ENCODE measurements at regions not wholly inside any gene's neighbourhood (a gene's known extent, or its start where the extent isn't known, plus 50 kb on each side); places are given as distances from the start of the nearest gene placed in this dataset.
A peak's percentile ranks its signal among the peaks of the same experiment; 100 is the strongest.

- ATAC-seq (no peak), FAIRE-seq (no peak), DNase-seq (peak in 2 of 6 donors; percentile 0 to 37)
- Histone ChIP-seq H3K27ac (no peak overlapping the region), H3K27me3 (no peaks in the 10 kb centered on the region), H3K36me3 (no peaks in the 10 kb centered on the region), H3K4me3 (no peak overlapping the region), H3K4me1 (no peaks in the 10 kb centered on the region), H3K9me3 (no peaks in the 10 kb centered on the region)
- TF ChIP-seq CTCF (IDR thresholded peaks at IDR 0.05): no peak
- WGBS, 2 donors: 44 to 50% methylated on average over 12 of the region's 12 CpGs
- intact Hi-C loops (cut with DNase I): no loop called here
Measured at GRCh38 chr4:8727131-8727530, 134.6 kb downstream of the CPZ start.

- Histone ChIP-seq H3K4me1 (no peaks in the 10 kb centered on the region), H3K9me3 (no peaks in the 10 kb centered on the region), H3K36me3 (no peaks in the 10 kb centered on the region), H3K4me3 (no peak overlapping the region), H3K27ac (no peak overlapping the region), H3K27me3 (no peaks in the 10 kb centered on the region)
- DNase-seq (peak in 3 of 6 donors; percentile 4 to 44 (median 5)), ATAC-seq (no peak), FAIRE-seq (no peak)
- WGBS, 2 donors: 26 to 35% methylated on average over 9 of the region's 9 CpGs
- intact Hi-C loops (cut with DNase I): no loop called here
- TF ChIP-seq CTCF (IDR thresholded peaks at IDR 0.05): no peak
Measured at GRCh38 chr4:8726344-8726851, 133.8 kb downstream of the CPZ start.

- Histone ChIP-seq H3K9me3 (no peaks in the 10 kb centered on the region), H3K4me1 (no peaks in the 10 kb centered on the region), H3K36me3 (no peaks in the 10 kb centered on the region), H3K4me3 (no peak overlapping the region), H3K27ac (no peak overlapping the region), H3K27me3 (no peaks in the 10 kb centered on the region)
- intact Hi-C loops (cut with DNase I): no loop called here
- WGBS, 2 donors: 40 to 51% methylated on average over 10 of the region's 10 CpGs
- DNase-seq (peak in 2 of 6 donors; percentile 3 to 35), ATAC-seq (no peak), FAIRE-seq (no peak)
- TF ChIP-seq CTCF (IDR thresholded peaks at IDR 0.05): no peak
Measured at GRCh38 chr4:8725845-8726244, 133.3 kb downstream of the CPZ start.

DNA sequence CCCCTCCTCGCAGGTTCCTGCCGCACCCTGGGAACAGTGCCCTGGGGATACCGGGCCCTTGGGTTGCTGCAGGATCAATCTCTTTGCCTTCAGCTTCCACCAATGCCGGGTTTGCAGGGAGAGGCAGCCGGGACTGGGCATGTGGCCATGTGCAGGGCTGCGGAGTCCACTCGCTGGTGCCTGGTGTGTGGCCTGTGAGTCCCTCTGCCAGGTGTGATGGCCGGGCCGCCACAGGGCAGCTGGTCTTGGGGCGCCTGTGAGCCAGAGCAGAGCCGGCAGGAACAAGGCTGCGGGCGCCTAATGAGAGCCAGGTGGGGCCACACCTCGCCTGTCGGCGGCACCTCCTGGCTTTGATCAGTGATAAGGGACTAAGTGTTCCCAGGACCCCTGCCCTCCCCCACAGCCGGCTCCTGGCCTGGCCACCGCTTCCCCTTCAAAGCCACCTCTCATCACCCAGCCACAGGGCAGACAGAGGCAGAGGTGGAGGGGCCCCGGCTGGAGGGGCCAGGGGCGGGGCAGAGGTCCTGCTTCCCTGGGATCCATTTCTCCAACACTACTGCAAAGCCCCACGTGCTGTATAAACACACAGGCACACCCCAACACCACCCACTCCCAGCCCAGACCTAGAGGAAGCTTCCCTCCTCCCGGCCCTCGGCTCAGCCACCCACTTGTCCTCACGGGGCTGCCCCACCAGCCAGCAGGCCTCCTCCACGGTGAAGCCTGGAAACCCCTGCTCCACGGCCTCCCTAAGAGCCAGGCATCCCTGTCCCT, 132.7 kb downstream of the CPZ start:
- intact Hi-C loops (cut with DNase I): no loop called here
- Histone ChIP-seq H3K27ac (no peak overlapping the region), H3K9me3 (no peaks in the 10 kb centered on the region), H3K36me3 (no peaks in the 10 kb centered on the region), H3K4me1 (no peaks in the 10 kb centered on the region), H3K27me3 (no peaks in the 10 kb centered on the region), H3K4me3 (no peak overlapping the region)
- 7 to 9% methylated on average over 26 of the region's 26 CpGs for WGBS, 2 donors
- ATAC-seq: peak in 2 of 4 donors; percentile 16 to 29
- FAIRE-seq: no peak
- TF ChIP-seq CTCF (IDR thresholded peaks at IDR 0.05): no peak
- peak in 2 of 6 donors; percentile 56 to 74 for DNase-seq

DNA sequence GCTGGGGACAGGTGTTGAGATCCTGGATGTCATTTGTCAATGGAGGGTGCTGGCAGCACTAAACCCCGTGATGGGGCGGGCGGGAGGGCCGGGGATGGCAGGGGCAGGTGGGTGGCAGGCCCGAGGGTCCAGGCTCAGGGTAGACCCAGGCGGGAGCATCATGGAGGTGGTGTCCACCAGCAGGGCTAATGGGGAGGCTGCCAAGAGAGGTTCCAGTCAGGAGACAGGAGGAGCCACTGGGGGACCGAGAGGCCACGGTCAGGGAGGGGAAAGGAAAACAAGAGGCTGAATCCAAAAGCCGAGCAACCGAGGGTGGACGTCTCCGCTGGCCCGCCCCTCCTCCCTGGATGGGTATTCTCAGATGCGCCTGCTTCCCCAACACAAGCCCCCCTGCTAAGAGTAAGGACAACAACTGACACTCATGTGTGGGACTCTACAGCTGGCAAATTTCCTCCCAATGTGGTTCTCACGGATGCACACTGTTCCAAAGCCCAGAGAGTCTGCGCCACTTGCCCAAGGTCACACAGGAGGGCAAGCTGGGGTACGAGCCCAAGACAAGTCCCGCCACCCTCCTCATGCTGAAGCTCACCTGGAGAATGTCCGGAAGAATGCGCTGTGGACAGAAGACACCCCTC, 132.0 kb downstream of the CPZ start:
- 28 to 29% methylated on average over 18 to 20 of the region's 20 CpGs for WGBS, 2 donors
- intact Hi-C loops (cut with DNase I): no loop called here
- Histone ChIP-seq H3K27me3 (no peaks in the 10 kb centered on the region), H3K4me3 (no peak overlapping the region), H3K9me3 (no peaks in the 10 kb centered on the region), H3K27ac (no peak overlapping the region), H3K36me3 (no peaks in the 10 kb centered on the region), H3K4me1 (no peaks in the 10 kb centered on the region)
- no peak for TF ChIP-seq CTCF (IDR thresholded peaks at IDR 0.05)
- no peak for FAIRE-seq
- no peak for ATAC-seq
- DNase-seq: peak in 1 of 6 donors; percentile 34
